ENCODE measurements at regions not wholly inside any gene's neighbourhood (a gene's known extent, or its start where the extent isn't known, plus 50 kb on each side); places are given as distances from the start of the nearest gene placed in this dataset.

- no peak for FAIRE-seq
- no peak overlapping the region for H3K27ac ChIP-seq (ENCODE audit: low read depth in 1 of 3, low read length in 2 of 3)
- no peak for DNase-seq
- H3K27me3 ChIP-seq (ENCODE audit: control insufficient read depth in 3 of 3, insufficient read depth in 3 of 3, low read length in 3 of 3) = no peaks in the 10 kb centered on the region
- H3K36me3 ChIP-seq (ENCODE audit: control insufficient read depth in 3 of 3, insufficient read depth in 2 of 3, low read depth in 1 of 3, low read length in 3 of 3) = no peaks in the 10 kb centered on the region
- H3K4me1 ChIP-seq (ENCODE audit: control insufficient read depth in 3 of 3, insufficient read depth in 2 of 3, low read depth in 1 of 3, low read length in 2 of 3) = no peaks in the 10 kb centered on the region
- H3K4me3 ChIP-seq (ENCODE audit: low read depth in 1 of 3, low read length in 3 of 3) = no peak overlapping the region
- WGBS, 3 donors = 5 to 37% (median 10%) methylated on average over 1 of the region's 1 CpG
- H3K9me3 ChIP-seq (ENCODE audit: control insufficient read depth in 2 of 2, insufficient read depth in 1 of 2, low read depth in 1 of 2, low read length in 1 of 2) = peaks cover 2 to 8% of the 10 kb centered on the region in 2 donors
Measured at GRCh38 chr2:194616334-194616733, 1040.7 kb upstream of the SLC39A10 start.

DNA sequence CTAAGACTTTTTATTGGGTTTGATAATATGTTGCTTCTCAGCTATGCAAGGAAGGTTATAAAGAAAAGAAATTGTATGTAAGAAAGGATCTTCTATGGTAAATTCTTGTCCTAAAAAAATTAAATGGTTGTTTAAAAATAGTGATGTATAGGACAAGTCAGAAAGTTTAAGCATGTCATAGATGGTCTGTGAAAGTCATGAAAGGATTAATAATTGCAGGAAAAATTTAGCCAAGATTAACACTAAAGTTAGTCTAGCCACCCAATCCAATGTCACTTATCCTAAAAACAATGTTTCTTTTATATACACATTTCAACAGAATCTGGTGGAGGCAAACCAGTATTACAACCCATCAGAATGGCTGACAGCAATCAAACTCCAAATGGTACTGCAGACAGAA lies 1046.7 kb upstream of the SLC39A10 start:
- DNase-seq = no peak

GRCh38 chr2:194603429-194603828 lies 1053.6 kb upstream of the SLC39A10 start:
- no peak for DNase-seq
- H3K27me3 ChIP-seq (ENCODE audit: control insufficient read depth in 3 of 3, insufficient read depth in 3 of 3, low read length in 3 of 3) = no peaks in the 10 kb centered on the region
- H3K36me3 ChIP-seq (ENCODE audit: control insufficient read depth in 3 of 3, insufficient read depth in 2 of 3, low read depth in 1 of 3, low read length in 3 of 3) = no peaks in the 10 kb centered on the region
- 84 to 91% (median 88%) methylated on average over 5 of the region's 5 CpGs for WGBS, 3 donors
- no peak for FAIRE-seq
- H3K9me3 ChIP-seq (ENCODE audit: control insufficient read depth in 2 of 2, insufficient read depth in 1 of 2, low read depth in 1 of 2, low read length in 1 of 2) = peaks cover 0 to 28% of the 10 kb centered on the region in 2 donors
- no peak overlapping the region for H3K4me3 ChIP-seq (ENCODE audit: low read depth in 1 of 3, low read length in 3 of 3)
- no peak overlapping the region for H3K27ac ChIP-seq (ENCODE audit: low read depth in 1 of 3, low read length in 2 of 3)
- no peaks in the 10 kb centered on the region for H3K4me1 ChIP-seq (ENCODE audit: control insufficient read depth in 3 of 3, insufficient read depth in 2 of 3, low read depth in 1 of 3, low read length in 2 of 3)

More for the DNA sequence above, 1046.7 kb upstream of the SLC39A10 start:
- Histone ChIP-seq H3K27me3 (ENCODE audit: control insufficient read depth in 3 of 3, insufficient read depth in 3 of 3, low read length in 3 of 3) (no peaks in the 10 kb centered on the region), H3K4me3 (ENCODE audit: low read depth in 1 of 3, low read length in 3 of 3) (no peak overlapping the region), H3K27ac (ENCODE audit: low read depth in 1 of 3, low read length in 2 of 3) (no peak overlapping the region), H3K36me3 (ENCODE audit: control insufficient read depth in 3 of 3, insufficient read depth in 2 of 3, low read depth in 1 of 3, low read length in 3 of 3) (no peaks in the 10 kb centered on the region), H3K9me3 (ENCODE audit: control insufficient read depth in 2 of 2, insufficient read depth in 1 of 2, low read depth in 1 of 2, low read length in 1 of 2) (peaks cover 2 to 23% of the 10 kb centered on the region in 2 donors), H3K4me1 (ENCODE audit: control insufficient read depth in 3 of 3, insufficient read depth in 2 of 3, low read depth in 1 of 3, low read length in 2 of 3) (no peaks in the 10 kb centered on the region)
- no peak for FAIRE-seq

- no peak overlapping the region for H3K27ac ChIP-seq (ENCODE audit: low read depth in 1 of 3, low read length in 2 of 3)
- DNase-seq = peak in 1 of 2 donors; percentile 1
- H3K4me1 ChIP-seq (ENCODE audit: control insufficient read depth in 3 of 3, insufficient read depth in 2 of 3, low read depth in 1 of 3, low read length in 2 of 3) = no peaks in the 10 kb centered on the region
- no peaks in the 10 kb centered on the region for H3K36me3 ChIP-seq (ENCODE audit: control insufficient read depth in 3 of 3, insufficient read depth in 2 of 3, low read depth in 1 of 3, low read length in 3 of 3)
- peaks cover 0 to 28% of the 10 kb centered on the region in 2 donors for H3K9me3 ChIP-seq (ENCODE audit: control insufficient read depth in 2 of 2, insufficient read depth in 1 of 2, low read depth in 1 of 2, low read length in 1 of 2)
- H3K4me3 ChIP-seq (ENCODE audit: low read depth in 1 of 3, low read length in 3 of 3) = no peak overlapping the region
- 52 to 65% (median 54%) methylated on average over 5 of the region's 5 CpGs for WGBS, 3 donors
- FAIRE-seq = no peak
- no peaks in the 10 kb centered on the region for H3K27me3 ChIP-seq (ENCODE audit: control insufficient read depth in 3 of 3, insufficient read depth in 3 of 3, low read length in 3 of 3)
Measured at GRCh38 chr2:194602750-194603149, 1054.3 kb upstream of the SLC39A10 start.

- no peaks in the 10 kb centered on the region for H3K27me3 ChIP-seq (ENCODE audit: control insufficient read depth in 3 of 3, insufficient read depth in 3 of 3, low read length in 3 of 3)
- no peaks in the 10 kb centered on the region for H3K36me3 ChIP-seq (ENCODE audit: control insufficient read depth in 3 of 3, insufficient read depth in 2 of 3, low read depth in 1 of 3, low read length in 3 of 3)
- DNase-seq (no peak), FAIRE-seq (no peak)
- H3K27ac ChIP-seq (ENCODE audit: low read depth in 1 of 3, low read length in 2 of 3) = no peak overlapping the region
- no peaks in the 10 kb centered on the region for H3K4me1 ChIP-seq (ENCODE audit: control insufficient read depth in 3 of 3, insufficient read depth in 2 of 3, low read depth in 1 of 3, low read length in 2 of 3)
- 33 to 60% (median 38%) methylated on average over 1 of the region's 1 CpG for WGBS, 3 donors
- no peaks in the 10 kb centered on the region for H3K9me3 ChIP-seq (ENCODE audit: control insufficient read depth in 2 of 2, insufficient read depth in 1 of 2, low read depth in 1 of 2, low read length in 1 of 2)
- H3K4me3 ChIP-seq (ENCODE audit: low read depth in 1 of 3, low read length in 3 of 3) = no peak overlapping the region
Measured at GRCh38 chr2:194591192-194591591, 1065.8 kb upstream of the SLC39A10 start.

- no peak overlapping the region for H3K27ac ChIP-seq (ENCODE audit: low read depth in 1 of 3, low read length in 2 of 3)
- H3K4me1 ChIP-seq (ENCODE audit: control insufficient read depth in 3 of 3, insufficient read depth in 2 of 3, low read depth in 1 of 3, low read length in 2 of 3) = no peaks in the 10 kb centered on the region
- FAIRE-seq (no peak), DNase-seq (no peak)
- 59 to 69% (median 68%) methylated on average over 1 of the region's 1 CpG for WGBS, 3 donors
- H3K4me3 ChIP-seq (ENCODE audit: low read depth in 1 of 3, low read length in 3 of 3) = no peak overlapping the region
- no peaks in the 10 kb centered on the region for H3K9me3 ChIP-seq (ENCODE audit: control insufficient read depth in 2 of 2, insufficient read depth in 1 of 2, low read depth in 1 of 2, low read length in 1 of 2)
- H3K36me3 ChIP-seq (ENCODE audit: control insufficient read depth in 3 of 3, insufficient read depth in 2 of 3, low read depth in 1 of 3, low read length in 3 of 3) = no peaks in the 10 kb centered on the region
- no peaks in the 10 kb centered on the region for H3K27me3 ChIP-seq (ENCODE audit: control insufficient read depth in 3 of 3, insufficient read depth in 3 of 3, low read length in 3 of 3)
Measured at GRCh38 chr2:194587739-194588270, 1069.2 kb upstream of the SLC39A10 start.

DNA sequence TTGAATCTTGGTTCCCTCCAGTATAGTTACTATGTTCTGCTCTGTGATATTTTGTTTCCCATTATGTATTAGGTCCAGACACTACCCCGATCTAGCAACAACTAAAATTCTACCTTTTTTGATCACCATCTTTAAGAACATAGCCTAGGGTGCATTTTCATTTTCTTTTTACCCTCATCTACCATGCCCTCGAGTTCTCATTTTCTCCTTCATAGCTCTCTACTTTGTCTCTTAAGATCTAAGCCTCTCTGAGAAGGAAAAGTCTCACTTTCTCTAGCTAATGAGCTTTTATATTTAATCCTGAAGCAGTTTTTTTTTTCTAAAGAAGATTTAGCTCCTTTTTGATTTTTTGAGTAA lies 1089.4 kb upstream of the SLC39A10 start:
- FAIRE-seq (no peak), DNase-seq (no peak)
- WGBS, 3 donors = 57 to 66% (median 60%) methylated on average over 2 of the region's 2 CpGs
- no peaks in the 10 kb centered on the region for H3K4me1 ChIP-seq (ENCODE audit: control insufficient read depth in 3 of 3, insufficient read depth in 2 of 3, low read depth in 1 of 3, low read length in 2 of 3)
- no peak overlapping the region for H3K4me3 ChIP-seq (ENCODE audit: low read depth in 1 of 3, low read length in 3 of 3)
- H3K9me3 ChIP-seq (ENCODE audit: control insufficient read depth in 2 of 2, insufficient read depth in 1 of 2, low read depth in 1 of 2, low read length in 1 of 2) = no peaks in the 10 kb centered on the region
- H3K27me3 ChIP-seq (ENCODE audit: control insufficient read depth in 3 of 3, insufficient read depth in 3 of 3, low read length in 3 of 3) = no peaks in the 10 kb centered on the region
- no peaks in the 10 kb centered on the region for H3K36me3 ChIP-seq (ENCODE audit: control insufficient read depth in 3 of 3, insufficient read depth in 2 of 3, low read depth in 1 of 3, low read length in 3 of 3)
- H3K27ac ChIP-seq (ENCODE audit: low read depth in 1 of 3, low read length in 2 of 3) = no peak overlapping the region

DNA sequence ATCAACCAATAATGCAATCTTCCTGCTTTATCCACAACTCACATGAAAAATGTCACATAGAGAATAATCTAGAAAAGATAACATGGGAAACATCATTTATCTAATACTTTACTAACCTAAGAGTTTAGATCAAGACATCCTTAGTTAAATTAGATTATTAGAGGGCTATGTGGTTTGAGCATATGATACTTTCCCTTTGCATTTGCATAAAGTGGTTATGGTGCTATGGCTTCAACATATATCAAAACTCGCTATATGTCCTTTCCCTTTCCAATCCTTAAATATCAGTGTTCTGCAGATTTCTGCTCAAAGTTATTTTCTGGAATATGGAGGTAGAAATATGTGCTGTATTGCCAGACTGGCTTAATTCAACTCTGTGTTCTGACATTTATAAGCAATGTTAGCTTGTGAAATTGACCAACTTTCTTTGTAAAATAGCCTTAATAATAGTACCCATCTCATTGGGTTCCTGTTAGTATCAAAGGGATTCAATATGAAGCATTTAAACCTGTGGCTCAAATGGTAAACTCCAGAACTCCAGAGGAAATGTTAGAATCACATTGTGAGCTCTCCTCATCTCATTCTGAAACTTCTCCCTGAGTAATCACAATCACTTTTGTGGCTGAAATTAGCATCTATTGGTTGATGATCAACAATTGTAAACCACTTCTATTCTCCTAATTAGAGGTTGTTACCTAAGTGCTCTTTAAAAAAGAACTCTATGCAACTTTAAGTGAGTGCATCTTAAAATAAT lies 1089.9 kb upstream of the SLC39A10 start:
- Histone ChIP-seq H3K36me3 (ENCODE audit: control insufficient read depth in 3 of 3, insufficient read depth in 2 of 3, low read depth in 1 of 3, low read length in 3 of 3) (no peaks in the 10 kb centered on the region), H3K4me3 (ENCODE audit: low read depth in 1 of 3, low read length in 3 of 3) (no peak overlapping the region), H3K4me1 (ENCODE audit: control insufficient read depth in 3 of 3, insufficient read depth in 2 of 3, low read depth in 1 of 3, low read length in 2 of 3) (no peaks in the 10 kb centered on the region), H3K27me3 (ENCODE audit: control insufficient read depth in 3 of 3, insufficient read depth in 3 of 3, low read length in 3 of 3) (no peaks in the 10 kb centered on the region), H3K27ac (ENCODE audit: low read depth in 1 of 3, low read length in 2 of 3) (no peak overlapping the region), H3K9me3 (ENCODE audit: control insufficient read depth in 2 of 2, insufficient read depth in 1 of 2, low read depth in 1 of 2, low read length in 1 of 2) (no peaks in the 10 kb centered on the region)
- FAIRE-seq = no peak
- WGBS, 3 donors = 66 to 89% (median 82%) methylated on average over 1 of the region's 1 CpG
- DNase-seq = no peak

- Histone ChIP-seq H3K9me3 (ENCODE audit: control insufficient read depth in 2 of 2, insufficient read depth in 1 of 2, low read depth in 1 of 2, low read length in 1 of 2) (peaks cover 0 to 6% of the 10 kb centered on the region in 2 donors), H3K27me3 (ENCODE audit: control insufficient read depth in 3 of 3, insufficient read depth in 3 of 3, low read length in 3 of 3) (no peaks in the 10 kb centered on the region), H3K27ac (ENCODE audit: low read depth in 1 of 3, low read length in 2 of 3) (no peak overlapping the region), H3K4me3 (ENCODE audit: low read depth in 1 of 3, low read length in 3 of 3) (no peak overlapping the region), H3K36me3 (ENCODE audit: control insufficient read depth in 3 of 3, insufficient read depth in 2 of 3, low read depth in 1 of 3, low read length in 3 of 3) (no peaks in the 10 kb centered on the region), H3K4me1 (ENCODE audit: control insufficient read depth in 3 of 3, insufficient read depth in 2 of 3, low read depth in 1 of 3, low read length in 2 of 3) (no peaks in the 10 kb centered on the region)
- WGBS, 3 donors = 73 to 78% (median 74%) methylated on average over 2 of the region's 2 CpGs
- DNase-seq (no peak), FAIRE-seq (no peak)
Measured at GRCh38 chr2:194564422-194564821, 1092.6 kb upstream of the SLC39A10 start.

Data from small intestine (tissue), 7 donors.